Gastroesophageal sphincter (tissue), 3 donors: ENCODE measurements at regions not wholly inside any gene's neighbourhood (a gene's known extent, or its start where the extent isn't known, plus 50 kb on each side); places are given as distances from the start of the nearest gene placed in this dataset.

Experiments used
- CTCF ChIP-seq, 4 experiments: fragments of 200-600 bp in 2 of 4; fragments of 450-650 bp in 2 of 4; sonication (generic) in 1 of 4; IDR thresholded peaks; one replicate each; pipeline ENCODE4 v1.5.1; 2017 to 2019; ENCODE audit warnings: antibody characterized with exemption in 4 of 4, mild to moderate bottlenecking in 2 of 4, moderate library complexity in 2 of 4
- POLR2A ChIP-seq, 2 donors: fragments of 450-650 bp; IDR thresholded peaks; one replicate each; pipeline ENCODE4 v1.6.1; 2017; ENCODE audit warnings: antibody characterized with exemption in 2 of 2, mild to moderate bottlenecking in 2 of 2, moderate library complexity in 1 of 2

DNA sequence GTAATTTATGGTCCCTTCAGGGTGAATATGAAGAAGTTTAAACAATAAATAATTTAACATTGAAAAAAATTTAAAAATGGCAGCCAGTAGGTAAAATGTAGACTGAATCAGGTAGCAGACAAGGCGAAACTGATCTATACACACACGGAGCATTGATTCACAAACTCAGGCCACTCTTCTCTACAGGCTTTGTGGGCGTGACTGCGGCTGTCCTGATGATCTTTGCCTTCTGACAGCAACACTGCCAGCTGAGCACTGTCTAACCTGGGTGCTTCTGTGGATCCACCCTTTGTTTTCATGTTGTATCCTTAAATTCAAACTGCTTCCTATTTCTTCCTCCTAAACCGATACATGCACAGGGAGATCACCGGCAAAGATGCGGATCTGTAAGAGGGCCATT lies 315.4 kb upstream of the ADCY2 start:
- TF ChIP-seq CTCF (IDR thresholded peaks at IDR 0.05) (no peak), POLR2A (IDR thresholded peaks at IDR 0.05) (no peak)
